Prostate gland (tissue), 2 donors: ENCODE measurements at regions not wholly inside any gene's neighbourhood (a gene's known extent, or its start where the extent isn't known, plus 50 kb on each side); places are given as distances from the start of the nearest gene placed in this dataset.

Source experiments
- DNase-seq: peaks from one replicate; pipeline ENCODE4 v3.0.0-alpha.2; 2019; ENCODE audit warnings: low spot score
- H3K27ac ChIP-seq, 2 donors: fragments of 200-600 bp; sonication (generic); 2 replicates each; pipeline ENCODE4 v1.5.1; 2017 to 2019
- H3K27me3 ChIP-seq: fragments of 200-600 bp; sonication (generic); replicated peaks from 2 replicates; pipeline ENCODE4 v1.5.1; 2019; ENCODE audit not compliant: insufficient read depth
- H3K36me3 ChIP-seq, 2 donors: fragments of 200-600 bp; sonication (generic); 1 replicate in 1 of 2; 2 replicates in 1 of 2; pipeline versions ENCODE4 v1.5.1 to v1.8.1; 2017 to 2019
- H3K4me1 ChIP-seq: fragments of 200-600 bp; sonication (generic); replicated peaks from 2 replicates; pipeline ENCODE4 v1.5.1; 2019
- H3K4me3 ChIP-seq, 2 donors: fragments of 200-600 bp; sonication (generic); 2 replicates each; pipeline ENCODE4 v1.5.1; 2017 to 2019
- H3K9me3 ChIP-seq: fragments of 200-600 bp; sonication (generic); 2 replicates; pipeline ENCODE4 v1.5.1; 2017
- CTCF ChIP-seq, 4 experiments: fragments of 200-600 bp in 2 of 4; fragments of 450-650 bp in 2 of 4; sonication (generic) in 2 of 4; IDR thresholded peaks; 1 replicate in 3 of 4; 2 replicates in 1 of 4; pipeline ENCODE4 v1.5.1; 2016 to 2019; ENCODE audit warnings: antibody characterized with exemption in 4 of 4, mild to moderate bottlenecking in 2 of 4, moderate library complexity in 2 of 4
- POLR2A ChIP-seq: fragments of 450-650 bp; IDR thresholded peaks from one replicate; pipeline ENCODE4 v1.6.1; 2016; ENCODE audit warnings: antibody characterized with exemption, mild to moderate bottlenecking
- POLR2AphosphoS5 ChIP-seq: sonication (generic); formaldehyde crosslinking; IDR thresholded peaks from one replicate; pipeline ENCODE4 v1.6.1; 2017; ENCODE audit warnings: antibody characterized with exemption
- WGBS: methylation state at CpG from one replicate; pipeline ENCODE4 v1.1.5; 2018; 5-methylcytosine and 5-hydroxymethylcytosine counted together
- intact Hi-C: fragments of 100-400 bp; cut with DNase I; formaldehyde crosslinking; loops from one replicate; pipeline ENCODE4 v1.14.2; 2022

- Histone ChIP-seq H3K36me3 (no peaks in the 10 kb centered on the region), H3K27me3 (no peaks in the 10 kb centered on the region), H3K9me3 (no peaks in the 10 kb centered on the region), H3K27ac (no peak overlapping the region), H3K4me1 (no peaks in the 10 kb centered on the region), H3K4me3 (no peak overlapping the region)
- no peak for DNase-seq
- intact Hi-C loops: no loop called here
- 85% methylated on average over 5 of the region's 5 CpGs for WGBS
- no peak for TF ChIP-seq CTCF (IDR thresholded peaks at IDR 0.05)
- TF ChIP-seq POLR2A: no peak
- TF ChIP-seq POLR2AphosphoS5: no peak
Observed at GRCh38 chr2:14747447-14747846, 114.9 kb downstream of the LRATD1 start.

GRCh38 chr2:14749884-14750283, 117.4 kb downstream of the LRATD1 start:
- TF ChIP-seq POLR2A: no peak
- no peak for TF ChIP-seq CTCF (IDR thresholded peaks at IDR 0.05)
- no peak for TF ChIP-seq POLR2AphosphoS5
- Histone ChIP-seq H3K27ac (no peak overlapping the region), H3K4me1 (no peaks in the 10 kb centered on the region), H3K9me3 (no peaks in the 10 kb centered on the region), H3K4me3 (no peak overlapping the region), H3K36me3 (no peaks in the 10 kb centered on the region), H3K27me3 (no peaks in the 10 kb centered on the region)
- 86% methylated on average over 1 of the region's 1 CpG for WGBS
- no peak for DNase-seq
- intact Hi-C loops: no loop called here

- no peak for TF ChIP-seq CTCF (IDR thresholded peaks at IDR 0.05)
- no peak for DNase-seq
- H3K27ac ChIP-seq: no peak overlapping the region
- intact Hi-C loops: no loop called here
- H3K4me1 ChIP-seq: no peaks in the 10 kb centered on the region
- no peaks in the 10 kb centered on the region for H3K27me3 ChIP-seq
- 94% methylated on average over 5 of the region's 5 CpGs for WGBS
- no peaks in the 10 kb centered on the region for H3K36me3 ChIP-seq
- no peak overlapping the region for H3K4me3 ChIP-seq
- no peaks in the 10 kb centered on the region for H3K9me3 ChIP-seq
Observed at GRCh38 chr2:14750433-14750832, 117.9 kb downstream of the LRATD1 start.

GRCh38 chr2:14751581-14751980, 119.1 kb downstream of the LRATD1 start:
- no peak for DNase-seq
- 41% methylated on average over 5 of the region's 5 CpGs for WGBS
- Histone ChIP-seq H3K4me1 (no peaks in the 10 kb centered on the region), H3K4me3 (no peak overlapping the region), H3K36me3 (no peaks in the 10 kb centered on the region), H3K27ac (no peak overlapping the region), H3K9me3 (no peaks in the 10 kb centered on the region), H3K27me3 (no peaks in the 10 kb centered on the region)
- intact Hi-C loops: no loop called here
- TF ChIP-seq POLR2AphosphoS5 (no peak), CTCF (IDR thresholded peaks at IDR 0.05) (no peak), POLR2A (no peak)

- H3K4me1 ChIP-seq: no peaks in the 10 kb centered on the region
- H3K4me3 ChIP-seq: no peak overlapping the region
- DNase-seq: no peak
- intact Hi-C loops: no loop called here
- no peaks in the 10 kb centered on the region for H3K36me3 ChIP-seq
- no peak for TF ChIP-seq POLR2AphosphoS5
- TF ChIP-seq POLR2A: no peak
- no peak for TF ChIP-seq CTCF (IDR thresholded peaks at IDR 0.05)
- 71% methylated on average over 3 of the region's 3 CpGs for WGBS
- no peaks in the 10 kb centered on the region for H3K27me3 ChIP-seq
- H3K9me3 ChIP-seq: no peaks in the 10 kb centered on the region
- no peak overlapping the region for H3K27ac ChIP-seq
Observed at GRCh38 chr2:14752295-14752694, 119.8 kb downstream of the LRATD1 start.
